C4-2B (cell line): ENCODE measurements at regions not wholly inside any gene's neighbourhood (a gene's known extent, or its start where the extent isn't known, plus 50 kb on each side); places are given as distances from the start of the nearest gene placed in this dataset.

Experiments used
- H3K27ac ChIP-seq: fragments of 450-650 bp; 2 replicates; pipeline ENCODE4 v1.5.1; 2017
- CTCF ChIP-seq: fragments of 450-650 bp; conservative IDR thresholded peaks from 2 replicates; pipeline ENCODE4 v1.5.1; 2017; ENCODE audit warnings: mild to moderate bottlenecking
- ZFX ChIP-seq: fragments of 450-650 bp; IDR thresholded peaks from 2 replicates; pipeline ENCODE4 v1.6.1; 2017

- TF ChIP-seq ZFX (no peak), CTCF (no peak)
- no peak overlapping the region for H3K27ac ChIP-seq
Observed at GRCh38 chr7:112596260-112596659, 115.5 kb downstream of the LSMEM1 start.

GRCh38 chr7:112596981-112597380 lies 116.2 kb downstream of the LSMEM1 start:
- TF ChIP-seq ZFX (no peak), CTCF (no peak)
- H3K27ac ChIP-seq: no peak overlapping the region

- TF ChIP-seq ZFX: no peak
- TF ChIP-seq CTCF: no peak
- no peak overlapping the region for H3K27ac ChIP-seq
Observed at GRCh38 chr7:112603673-112604072, 122.9 kb downstream of the LSMEM1 start.

GRCh38 chr7:112610636-112611035 lies 129.8 kb downstream of the LSMEM1 start:
- TF ChIP-seq CTCF (no peak), ZFX (no peak)
- H3K27ac ChIP-seq: no peak overlapping the region

GRCh38 chr7:112615701-112616100 lies 134.9 kb downstream of the LSMEM1 start:
- H3K27ac ChIP-seq: no peak overlapping the region
- TF ChIP-seq ZFX (no peak), CTCF (no peak)

GRCh38 chr7:112616295-112616694 lies 135.5 kb downstream of the LSMEM1 start:
- no peak for TF ChIP-seq ZFX
- no peak for TF ChIP-seq CTCF
- no peak overlapping the region for H3K27ac ChIP-seq

- H3K27ac ChIP-seq: no peak overlapping the region
- no peak for TF ChIP-seq ZFX
- no peak for TF ChIP-seq CTCF
Observed at GRCh38 chr7:112619343-112619742, 138.6 kb downstream of the LSMEM1 start.
